Epithelial cell of proximal tubule (primary cell): ENCODE measurements at regions not wholly inside any gene's neighbourhood (a gene's known extent, or its start where the extent isn't known, plus 50 kb on each side); places are given as distances from the start of the nearest gene placed in this dataset.
A peak's percentile ranks its signal among the peaks of the same experiment; 100 is the strongest.
"Not testable (repeated sequence)": the region's sequence is repeated elsewhere in the genome, so short reads cannot be mapped to it uniquely, and the experiment has no call there.

Experiments
- DNase-seq: peaks from one replicate; pipeline ENCODE4 v3.0.0-alpha.2; 2011; ENCODE audit warnings: low read depth
- H3K4me3 ChIP-seq: 2 replicates; pipeline ENCODE4 v1.5.1; 2011; ENCODE audit warnings: low read depth, mild to moderate bottlenecking, low read length
- CTCF ChIP-seq: conservative IDR thresholded peaks from 2 replicates; pipeline ENCODE4 v1.5.1; 2012; ENCODE audit warnings: low read depth, mild to moderate bottlenecking, low read length

GRCh38 chrX:142804085-142804484 lies 221.6 kb upstream of the SPANXN4 start:
- H3K4me3 ChIP-seq = no peak overlapping the region
- DNase-seq = no peak
- TF ChIP-seq CTCF = peak; percentile 3

GRCh38 chrX:142819461-142819860 lies 206.3 kb upstream of the SPANXN4 start:
- H3K4me3 ChIP-seq = no peak overlapping the region
- TF ChIP-seq CTCF = no peak
- no peak for DNase-seq

GRCh38 chrX:142828129-142828528 lies 197.6 kb upstream of the SPANXN4 start:
- TF ChIP-seq CTCF = no peak
- no peak overlapping the region for H3K4me3 ChIP-seq
- no peak for DNase-seq

DNA sequence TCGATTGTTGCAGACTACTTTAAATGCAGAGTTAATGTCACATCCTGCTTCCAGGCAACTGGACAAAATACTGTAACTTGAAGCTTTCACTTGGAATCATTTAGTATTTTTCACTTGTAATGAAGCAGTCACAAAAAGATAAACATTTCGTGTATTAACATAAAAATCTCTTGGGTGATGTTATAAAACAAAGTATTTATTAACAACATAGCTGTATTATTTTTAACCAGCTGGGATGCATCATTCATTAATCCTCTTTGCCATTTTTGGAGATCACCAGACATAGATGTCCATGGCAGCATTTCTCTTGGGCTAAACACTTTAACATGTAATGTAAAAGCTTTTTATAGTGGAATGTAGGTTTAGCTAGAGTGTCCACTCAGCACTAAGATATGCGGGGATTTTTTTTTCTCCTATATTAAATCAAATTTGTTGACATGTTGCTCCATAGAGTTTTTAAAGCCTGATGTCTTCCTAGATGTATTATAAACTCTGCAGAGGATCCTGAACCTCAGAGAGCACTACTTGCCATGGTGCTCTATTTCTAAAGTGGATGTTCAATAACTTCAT lies 193.7 kb upstream of the SPANXN4 start:
- no peak for DNase-seq
- no peak for TF ChIP-seq CTCF
- no peak overlapping the region for H3K4me3 ChIP-seq

DNA sequence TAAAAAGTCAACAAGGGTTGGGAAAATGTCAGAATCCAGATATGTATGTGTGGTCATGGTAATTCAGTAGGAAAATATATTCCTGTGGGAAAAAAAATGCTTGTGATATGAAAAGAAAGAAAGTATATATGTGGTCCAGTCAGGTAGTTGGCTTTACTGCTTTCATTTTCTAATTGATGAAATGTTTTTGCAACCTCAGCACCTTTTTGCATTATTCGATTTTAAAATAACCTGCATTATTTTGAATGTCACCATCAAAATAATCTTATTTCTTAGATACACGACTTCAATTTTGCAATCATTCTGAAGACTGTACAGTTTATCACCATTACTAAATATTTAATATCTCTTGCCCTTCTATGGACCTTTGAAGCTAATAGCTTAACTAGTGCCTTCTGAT lies 170.8 kb upstream of the SPANXN4 start:
- DNase-seq = no peak
- TF ChIP-seq CTCF = no peak
- no peak overlapping the region for H3K4me3 ChIP-seq

- TF ChIP-seq CTCF = no peak
- DNase-seq = no peak
- no peak overlapping the region for H3K4me3 ChIP-seq
Observed at GRCh38 chrX:142860944-142861343, 164.8 kb upstream of the SPANXN4 start.

GRCh38 chrX:142861557-142861956 lies 164.2 kb upstream of the SPANXN4 start:
- no peak overlapping the region for H3K4me3 ChIP-seq
- DNase-seq = no peak
- TF ChIP-seq CTCF = no peak

- not testable (repeated sequence) for H3K4me3 ChIP-seq, DNase-seq
Observed at GRCh38 chrX:142866247-142866646, 159.5 kb upstream of the SPANXN4 start.
